Skeletal muscle cell (primary cell): ENCODE measurements at regions not wholly inside any gene's neighbourhood (a gene's known extent, or its start where the extent isn't known, plus 50 kb on each side); places are given as distances from the start of the nearest gene placed in this dataset.
"Not testable (repeated sequence)": the region's sequence is repeated elsewhere in the genome, so short reads cannot be mapped to it uniquely, and the experiment has no call there.

Experiments used
- DNase-seq: peaks from one replicate; pipeline ENCODE4 v3.0.0-alpha.2; 2010; ENCODE audit warnings: low read depth
- H3K4me3 ChIP-seq: 2 replicates; pipeline ENCODE4 v1.5.1; 2011; ENCODE audit warnings: low read depth, mild to moderate bottlenecking, control low read depth, low read length, moderate library complexity

- H3K4me3 ChIP-seq, result no peak overlapping the region
- DNase-seq, result no peak
Measured at GRCh38 chr4:24372341-24372740, 212.0 kb downstream of the DHX15 start.

GRCh38 chr4:24370421-24370820, 213.9 kb downstream of the DHX15 start:
- no peak overlapping the region for H3K4me3 ChIP-seq
- DNase-seq, result no peak

- DNase-seq, result no peak
- H3K4me3 ChIP-seq, result no peak overlapping the region
Measured at GRCh38 chr4:24369507-24370029, 214.8 kb downstream of the DHX15 start.

- no peak overlapping the region for H3K4me3 ChIP-seq
- DNase-seq, result no peak
Measured at GRCh38 chr4:24368801-24369200, 215.6 kb downstream of the DHX15 start.

GRCh38 chr4:24364852-24365251, 219.5 kb downstream of the DHX15 start:
- H3K4me3 ChIP-seq, result no peak overlapping the region
- no peak for DNase-seq

- no peak overlapping the region for H3K4me3 ChIP-seq
- no peak for DNase-seq
Measured at GRCh38 chr4:24364249-24364648, 220.1 kb downstream of the DHX15 start.

- H3K4me3 ChIP-seq, result no peak overlapping the region
- no peak for DNase-seq
Measured at GRCh38 chr4:24363751-24364150, 220.6 kb downstream of the DHX15 start.

- H3K4me3 ChIP-seq, result no peak overlapping the region
- no peak for DNase-seq
Measured at GRCh38 chr4:24352112-24352511, 232.2 kb downstream of the DHX15 start.

GRCh38 chr4:24349168-24349996, 235.0 kb downstream of the DHX15 start:
- not testable (repeated sequence) for H3K4me3 ChIP-seq, DNase-seq

- no peak overlapping the region for H3K4me3 ChIP-seq
- no peak for DNase-seq
Measured at GRCh38 chr4:24339260-24339659, 245.1 kb downstream of the DHX15 start.

GRCh38 chr4:24337451-24338190, 246.7 kb downstream of the DHX15 start:
- no peak for DNase-seq
- no peak overlapping the region for H3K4me3 ChIP-seq

- no peak for DNase-seq
- H3K4me3 ChIP-seq, result no peak overlapping the region
Measured at GRCh38 chr4:24335616-24336015, 248.7 kb downstream of the DHX15 start.

- H3K4me3 ChIP-seq, result no peak overlapping the region
- DNase-seq, result no peak
Measured at GRCh38 chr4:24334906-24335305, 249.4 kb downstream of the DHX15 start.

- H3K4me3 ChIP-seq, result no peak overlapping the region
- no peak for DNase-seq
Measured at GRCh38 chr4:24330573-24330972, 253.8 kb downstream of the DHX15 start.

- no peak overlapping the region for H3K4me3 ChIP-seq
- DNase-seq, result peak; percentile 12
Measured at GRCh38 chr4:24330172-24330571, 254.2 kb downstream of the DHX15 start.

GRCh38 chr4:24328711-24329110, 255.6 kb downstream of the DHX15 start:
- no peak for DNase-seq
- no peak overlapping the region for H3K4me3 ChIP-seq

- no peak overlapping the region for H3K4me3 ChIP-seq
- no peak for DNase-seq
Measured at GRCh38 chr4:24328310-24328709, 256.0 kb downstream of the DHX15 start.

GRCh38 chr4:24322995-24323394, 261.4 kb downstream of the DHX15 start:
- no peak overlapping the region for H3K4me3 ChIP-seq
- no peak for DNase-seq

- DNase-seq, result no peak
- no peak overlapping the region for H3K4me3 ChIP-seq
Measured at GRCh38 chr4:24322511-24322910, 261.8 kb downstream of the DHX15 start.

- no peak for DNase-seq
- no peak overlapping the region for H3K4me3 ChIP-seq
Measured at GRCh38 chr4:24321616-24322015, 262.7 kb downstream of the DHX15 start.

- no peak overlapping the region for H3K4me3 ChIP-seq
- DNase-seq, result peak; percentile 4
Measured at GRCh38 chr4:24321131-24321530, 263.2 kb downstream of the DHX15 start.
